Hepatocyte (in vitro differentiated cells): ENCODE measurements at regions not wholly inside any gene's neighbourhood (a gene's known extent, or its start where the extent isn't known, plus 50 kb on each side); places are given as distances from the start of the nearest gene placed in this dataset.

Source experiments
- DNase-seq: peaks from one replicate; pipeline ENCODE4 v3.0.0-alpha.2; 2016; ENCODE audit warnings: low spot score
- H2AFZ ChIP-seq: fragments of 200-600 bp; sonication (generic); 2 replicates; pipeline ENCODE4 v1.6.0; 2016; ENCODE audit warnings: antibody characterized with exemption, mild to moderate bottlenecking
- H3K27ac ChIP-seq: fragments of 200-600 bp; sonication (generic); 2 replicates; pipeline ENCODE4 v1.5.1; 2016; ENCODE audit warnings: mild to moderate bottlenecking
- H3K27me3 ChIP-seq: fragments of 200-600 bp; sonication (generic); 2 replicates; pipeline ENCODE4 v1.6.1; 2016
- H3K36me3 ChIP-seq: fragments of 200-600 bp; sonication (generic); replicated peaks from 2 replicates; pipeline ENCODE4 v1.5.1; 2016; ENCODE audit warnings: low read depth; ENCODE audit not compliant: insufficient read depth
- H3K4me1 ChIP-seq: fragments of 200-600 bp; sonication (generic); 2 replicates; pipeline ENCODE4 v1.5.1; 2016; ENCODE audit warnings: mild to moderate bottlenecking, moderate library complexity; ENCODE audit not compliant: insufficient read depth
- H3K4me2 ChIP-seq: fragments of 200-600 bp; sonication (generic); 2 replicates; pipeline ENCODE4 v1.6.0; 2016
- H3K4me3 ChIP-seq: fragments of 200-600 bp; sonication (generic); 2 replicates; pipeline ENCODE4 v1.5.1; 2016; ENCODE audit warnings: mild to moderate bottlenecking
- H3K79me2 ChIP-seq: fragments of 200-600 bp; sonication (generic); 2 replicates; pipeline ENCODE4 v1.6.0; 2017; ENCODE audit warnings: mild to moderate bottlenecking
- H3K9me2 ChIP-seq: fragments of 200-600 bp; sonication (generic); replicated peaks from 2 replicates; pipeline ENCODE4 v1.6.0; 2017; ENCODE audit warnings: mild to moderate bottlenecking; ENCODE audit not compliant: insufficient read depth
- H3K9me3 ChIP-seq: fragments of 200-600 bp; sonication (generic); 2 replicates; pipeline ENCODE4 v1.5.1; 2016; ENCODE audit warnings: low read depth, mild to moderate bottlenecking
- H4K20me1 ChIP-seq: fragments of 200-600 bp; sonication (generic); 2 replicates; pipeline ENCODE4 v1.6.0; 2016; ENCODE audit warnings: mild to moderate bottlenecking; ENCODE audit not compliant: insufficient read depth, poor library complexity, severe bottlenecking
- EZH2 ChIP-seq: fragments of 200-600 bp; sonication (generic); IDR thresholded peaks from 2 replicates; pipeline ENCODE4 v1.6.1; 2016; ENCODE audit warnings: antibody characterized with exemption, mild to moderate bottlenecking, borderline replicate concordance
- EZH2phosphoT487 ChIP-seq: fragments of 200-600 bp; sonication (generic); IDR thresholded peaks from one replicate; pipeline ENCODE4 v1.6.1; 2018; ENCODE audit warnings: antibody characterized with exemption, mild to moderate bottlenecking, low read depth, moderate library complexity; ENCODE audit not compliant: unreplicated experiment, severe bottlenecking
- WGBS: methylation state at CpG from one replicate; pipeline ENCODE4 v1.1.6; 2016; ENCODE audit warnings: low lambda C conversion rate; ENCODE audit errors: missing lambda C conversion rate; 5-methylcytosine and 5-hydroxymethylcytosine counted together
- TF ChIP-seq, protein P1 (sequence below): fragments of 200-600 bp; sonication (generic); IDR thresholded peaks from 2 replicates; pipeline ENCODE4 v1.5.1; 2016; ENCODE audit warnings: antibody characterized with exemption, mild to moderate bottlenecking; ENCODE audit not compliant: poor library complexity

DNA sequence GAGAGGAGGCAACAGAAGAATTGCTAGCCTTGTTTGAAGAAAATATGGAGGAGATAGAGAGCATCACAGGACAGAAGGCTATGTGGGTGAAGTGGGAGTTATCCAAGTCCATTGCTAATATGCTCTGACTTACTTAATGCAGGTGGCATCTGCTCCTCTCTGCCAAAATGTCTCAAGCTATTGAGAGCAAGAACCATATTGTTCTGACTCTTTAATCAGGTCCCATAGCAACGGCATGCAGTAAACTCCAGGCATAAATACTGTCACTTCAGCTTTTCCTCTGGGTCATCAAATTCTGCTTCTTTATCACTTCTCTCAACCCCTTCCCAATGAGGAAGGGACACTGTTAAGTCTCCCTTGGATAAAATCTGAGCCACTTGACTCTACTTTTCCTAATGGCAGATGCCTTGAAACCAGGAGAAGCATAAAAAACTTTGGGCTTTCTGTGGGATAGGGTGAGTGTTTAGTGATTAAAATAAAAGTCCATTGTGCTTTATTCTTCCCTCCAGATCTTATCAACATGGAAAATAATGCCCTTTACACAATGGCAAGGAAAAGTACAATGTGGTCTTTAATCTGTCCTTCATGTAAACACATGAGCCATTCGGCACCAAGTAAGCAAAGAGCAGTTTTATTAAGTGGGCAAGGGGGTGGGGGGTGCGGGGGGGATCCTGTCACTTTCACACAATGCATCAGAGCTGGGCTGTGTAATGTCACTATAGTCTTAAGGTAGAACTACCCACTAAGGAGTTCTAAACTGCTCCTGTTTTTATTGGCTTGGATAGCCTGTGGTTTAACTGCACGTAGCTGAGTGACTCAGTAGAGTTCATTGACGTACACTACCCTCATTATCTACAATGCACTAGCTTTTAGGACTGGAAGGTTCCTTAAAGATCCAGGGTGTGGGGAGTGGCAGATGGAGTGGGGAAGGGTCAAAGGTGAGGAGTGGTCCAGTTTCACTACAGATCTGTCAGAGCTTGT is 71.0 kb upstream of the TARS1 start:
- 22% methylated on average over 5 of the region's 5 CpGs for WGBS

DNA sequence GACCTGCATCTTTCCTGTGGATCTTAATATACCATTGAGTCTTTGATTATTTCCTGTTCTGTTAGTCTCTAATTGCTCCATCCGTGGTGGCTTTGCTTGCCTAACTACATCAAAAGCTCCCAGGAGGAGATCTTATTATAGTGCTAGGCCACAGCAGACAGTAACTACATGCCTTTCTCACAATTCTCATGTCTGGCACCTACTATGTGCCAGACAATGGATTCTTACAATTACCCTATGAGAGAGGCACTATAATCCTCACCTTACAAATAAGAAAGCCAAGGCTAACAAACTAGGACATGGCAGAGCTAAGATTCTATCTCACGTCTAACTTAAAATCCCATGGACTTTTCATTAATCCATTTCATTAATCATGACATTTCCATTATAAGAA is 70.3 kb upstream of the TARS1 start:
- WGBS: 56% methylated on average over 2 of the region's 2 CpGs
- H3K27ac ChIP-seq: no peak overlapping the region
- no peak overlapping the region for H3K4me2 ChIP-seq

More for the DNA sequence above, 71.0 kb upstream of the TARS1 start:
- no peaks in the 10 kb centered on the region for H3K9me2 ChIP-seq
- H3K27ac ChIP-seq: no peak overlapping the region
- TF ChIP-seq EZH2phosphoT487 (no peak), EZH2 (no peak)
- TF ChIP-seq, protein P1, sequence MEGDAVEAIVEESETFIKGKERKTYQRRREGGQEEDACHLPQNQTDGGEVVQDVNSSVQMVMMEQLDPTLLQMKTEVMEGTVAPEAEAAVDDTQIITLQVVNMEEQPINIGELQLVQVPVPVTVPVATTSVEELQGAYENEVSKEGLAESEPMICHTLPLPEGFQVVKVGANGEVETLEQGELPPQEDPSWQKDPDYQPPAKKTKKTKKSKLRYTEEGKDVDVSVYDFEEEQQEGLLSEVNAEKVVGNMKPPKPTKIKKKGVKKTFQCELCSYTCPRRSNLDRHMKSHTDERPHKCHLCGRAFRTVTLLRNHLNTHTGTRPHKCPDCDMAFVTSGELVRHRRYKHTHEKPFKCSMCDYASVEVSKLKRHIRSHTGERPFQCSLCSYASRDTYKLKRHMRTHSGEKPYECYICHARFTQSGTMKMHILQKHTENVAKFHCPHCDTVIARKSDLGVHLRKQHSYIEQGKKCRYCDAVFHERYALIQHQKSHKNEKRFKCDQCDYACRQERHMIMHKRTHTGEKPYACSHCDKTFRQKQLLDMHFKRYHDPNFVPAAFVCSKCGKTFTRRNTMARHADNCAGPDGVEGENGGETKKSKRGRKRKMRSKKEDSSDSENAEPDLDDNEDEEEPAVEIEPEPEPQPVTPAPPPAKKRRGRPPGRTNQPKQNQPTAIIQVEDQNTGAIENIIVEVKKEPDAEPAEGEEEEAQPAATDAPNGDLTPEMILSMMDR: no peak
- no peaks in the 10 kb centered on the region for H3K27me3 ChIP-seq
- no peak overlapping the region for H2AFZ ChIP-seq
- H3K36me3 ChIP-seq: no peaks in the 10 kb centered on the region
- H3K4me1 ChIP-seq: no peaks in the 10 kb centered on the region
- no peak overlapping the region for H3K4me2 ChIP-seq
- no peaks in the 10 kb centered on the region for H3K79me2 ChIP-seq
- H3K9me3 ChIP-seq: no peaks in the 10 kb centered on the region
- no peak overlapping the region for H3K4me3 ChIP-seq
- no peak for DNase-seq
- no peaks in the 10 kb centered on the region for H4K20me1 ChIP-seq

DNA sequence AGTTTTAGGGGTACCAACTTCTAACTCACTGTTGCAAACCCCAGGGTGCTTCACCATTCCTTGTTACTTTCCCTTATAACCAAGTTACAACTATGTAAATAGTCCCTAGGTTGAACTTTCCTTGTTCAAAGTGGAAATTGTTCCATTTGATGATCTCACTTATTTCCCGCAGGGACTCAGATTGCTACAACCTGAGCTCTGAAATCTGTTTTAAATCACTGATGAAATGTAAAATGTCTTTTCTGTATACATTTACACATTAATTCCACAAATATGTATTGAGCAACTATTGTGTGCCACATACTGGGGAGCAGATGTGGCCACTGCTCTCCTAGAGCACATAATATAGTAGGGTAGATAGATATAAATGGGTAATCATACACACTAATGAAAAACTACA is 69.1 kb upstream of the TARS1 start:
- Histone ChIP-seq H2AFZ (no peak overlapping the region), H3K27ac (no peak overlapping the region), H3K36me3 (no peaks in the 10 kb centered on the region), H3K9me2 (no peaks in the 10 kb centered on the region), H3K79me2 (no peaks in the 10 kb centered on the region), H3K4me2 (no peak overlapping the region), H3K27me3 (no peaks in the 10 kb centered on the region), H3K4me3 (no peak overlapping the region), H3K4me1 (no peaks in the 10 kb centered on the region), H4K20me1 (no peaks in the 10 kb centered on the region), H3K9me3 (no peaks in the 10 kb centered on the region)
- no peak for TF ChIP-seq EZH2phosphoT487
- no peak for TF ChIP-seq EZH2
- TF ChIP-seq, protein P1: no peak
- no peak for DNase-seq
- WGBS: 55% methylated on average over 1 of the region's 1 CpG

More for the DNA sequence above, 70.3 kb upstream of the TARS1 start:
- H3K79me2 ChIP-seq: no peaks in the 10 kb centered on the region
- no peaks in the 10 kb centered on the region for H3K4me1 ChIP-seq
- no peak for DNase-seq
- no peaks in the 10 kb centered on the region for H3K36me3 ChIP-seq
- TF ChIP-seq, protein P1: no peak
- TF ChIP-seq EZH2: no peak
- no peak for TF ChIP-seq EZH2phosphoT487
- H3K27me3 ChIP-seq: no peaks in the 10 kb centered on the region
- H2AFZ ChIP-seq: no peak overlapping the region
- no peaks in the 10 kb centered on the region for H3K9me3 ChIP-seq
- H4K20me1 ChIP-seq: no peaks in the 10 kb centered on the region
- H3K4me3 ChIP-seq: no peak overlapping the region
- H3K9me2 ChIP-seq: no peaks in the 10 kb centered on the region
